HG02884 (cell line): ENCODE measurements at regions not wholly inside any gene's neighbourhood (a gene's known extent, or its start where the extent isn't known, plus 50 kb on each side); places are given as distances from the start of the nearest gene placed in this dataset.
"Not testable (repeated sequence)": the region's sequence is repeated elsewhere in the genome, so short reads cannot be mapped to it uniquely, and the experiment has no call there.

Experiments
- ATAC-seq: cut with Tn5 transposase; IDR thresholded peaks from one replicate; pipeline ENCODE4 v1.9.1; 2021; ENCODE audit warnings: mild to moderate bottlenecking, moderate library complexity; ENCODE audit not compliant: unreplicated experiment

- no peak for ATAC-seq
Measured at GRCh38 chr2:235430366-235431083, 63.3 kb upstream of the AGAP1 start.

DNA sequence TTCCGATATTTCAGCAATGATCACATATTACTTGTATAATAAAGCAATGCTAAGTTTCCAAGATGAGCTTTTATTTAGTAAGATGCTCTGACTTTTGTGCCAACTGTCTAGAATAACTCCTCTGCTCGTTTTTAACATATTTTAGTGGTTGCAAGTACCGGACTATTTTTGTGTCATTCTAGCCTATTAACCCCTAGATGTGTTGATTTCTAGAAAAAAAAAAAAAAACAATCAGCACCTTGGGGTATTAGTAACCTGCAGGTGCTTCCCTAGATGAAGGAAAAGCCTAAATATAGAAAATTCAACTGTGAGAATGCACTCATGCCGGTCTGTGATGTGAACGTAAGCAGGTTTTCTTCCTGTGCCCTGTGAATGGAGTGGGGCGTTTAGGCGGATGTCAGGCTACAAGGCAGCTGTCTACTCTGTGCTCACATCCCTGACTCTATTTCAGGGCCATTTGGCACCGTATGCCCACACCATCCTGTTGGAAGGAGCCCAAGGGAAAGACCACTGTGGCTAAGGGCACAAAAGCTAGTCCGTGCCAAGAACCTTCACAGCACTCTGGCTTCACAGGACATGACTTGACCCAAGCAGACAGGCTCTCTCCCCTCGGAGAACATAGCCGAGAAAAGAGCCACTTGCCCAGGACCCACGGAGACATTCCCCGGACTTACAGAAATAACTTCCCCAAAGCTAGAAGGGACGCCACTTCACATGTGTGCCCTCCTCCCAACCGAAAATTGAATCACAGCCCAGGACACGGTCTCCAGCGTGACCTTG lies 60.9 kb upstream of the AGAP1 start:
- no peak for ATAC-seq

DNA sequence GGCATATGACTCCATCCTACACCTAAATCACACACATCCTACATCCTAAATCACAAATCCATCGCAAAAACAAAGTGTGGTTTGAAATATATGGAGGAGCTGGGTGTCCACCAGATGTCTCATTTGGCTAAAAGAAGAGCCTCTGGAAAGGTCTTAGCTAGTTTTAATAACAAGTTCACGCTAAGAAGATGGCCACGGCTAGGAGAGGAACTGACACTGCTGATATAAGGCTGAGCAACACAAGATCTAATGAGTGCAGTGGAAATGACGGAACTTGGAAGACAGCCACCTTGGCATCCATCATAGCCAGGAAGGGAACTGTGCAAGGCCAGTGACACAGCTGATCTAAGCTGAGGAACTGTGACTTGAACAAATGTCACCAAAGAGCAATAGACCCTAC lies 60.0 kb upstream of the AGAP1 start:
- no peak for ATAC-seq

DNA sequence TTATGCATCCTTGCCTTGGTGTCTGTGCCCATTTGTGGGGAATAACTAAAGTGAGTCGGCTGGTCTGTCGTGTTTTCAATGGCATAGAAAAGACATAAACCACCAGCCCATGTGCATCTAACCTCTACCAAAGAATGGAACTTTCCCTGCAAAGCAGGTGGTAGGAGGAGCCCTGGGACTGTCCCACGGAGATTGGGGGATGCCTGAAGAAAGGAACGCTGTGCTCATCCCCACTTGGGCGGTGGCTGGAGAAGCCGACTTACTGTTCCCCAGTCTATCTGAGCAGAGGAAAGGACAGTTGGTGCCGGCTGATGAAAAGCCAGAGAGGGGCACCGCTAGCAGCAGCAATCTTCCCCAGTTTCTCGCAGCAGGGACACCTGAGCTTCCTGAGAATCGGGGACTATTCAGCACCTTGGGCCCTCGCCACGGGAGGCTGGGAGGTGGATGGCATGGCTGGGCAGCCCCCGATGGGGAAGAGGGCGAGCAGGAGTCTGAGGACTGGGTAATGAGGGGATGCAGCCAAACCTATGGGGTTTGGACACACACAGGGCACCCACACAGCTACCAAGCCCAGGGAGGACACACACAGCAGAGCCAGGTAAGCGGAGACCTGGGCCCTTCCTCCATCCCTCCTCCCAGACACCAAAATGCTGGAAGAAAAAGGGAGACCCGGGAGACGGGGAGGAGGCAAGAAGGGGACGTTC lies 53.7 kb upstream of the AGAP1 start:
- no peak for ATAC-seq

DNA sequence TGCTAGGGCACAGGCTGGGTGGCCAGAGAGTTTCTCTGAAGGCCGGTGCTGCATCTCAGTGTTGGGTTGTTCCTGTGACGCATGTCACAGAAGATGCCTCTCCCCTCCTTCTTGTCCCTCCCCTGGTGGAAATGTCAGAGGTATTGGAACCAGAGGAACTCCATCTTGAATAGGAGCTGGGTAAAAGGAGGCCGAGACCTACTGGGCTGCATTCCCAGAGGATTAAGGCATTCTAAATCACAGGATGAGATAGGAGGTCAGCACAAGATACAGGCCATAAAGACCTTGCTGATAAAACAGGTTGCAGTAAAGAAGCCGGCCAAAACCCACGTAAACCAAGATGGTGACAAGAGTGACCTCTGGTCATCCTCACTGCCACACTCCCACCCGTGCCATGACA lies 50.3 kb upstream of the AGAP1 start:
- not testable (repeated sequence) for ATAC-seq
